HepG2 (cell line): ENCODE measurements at regions not wholly inside any gene's neighbourhood (a gene's known extent, or its start where the extent isn't known, plus 50 kb on each side); places are given as distances from the start of the nearest gene placed in this dataset.

Experiments used
- ATAC-seq: fragments of 200-7000 bp; cut with Tn5 transposase; 3 replicates; pipeline ENCODE4 v1.9.1; 2020; ENCODE audit warnings: mild to moderate bottlenecking, moderate library complexity
- BruUV-seq: library from RNA; stranded (reverse); fragments of 400-500 nt; replicated peaks from 2 replicates; lab custom pipeline; 2021; lab: Mats Ljungman, UMichigan
- CTCF ChIA-PET: fragments of 300-600 bp; formaldehyde crosslinking; extraction: SDS; loops from one replicate; lab custom pipeline; 2021; ENCODE audit warnings: low total read pairs, inconsistent platforms, low intra/inter-chr PET ratio; lab: Yijun Ruan, JAX
- POLR2A ChIA-PET: fragments of 350-600 bp; sonication (Branson Sonifier 250); formaldehyde crosslinking; loops from one replicate; lab custom pipeline; 2020; ENCODE audit warnings: antibody characterized with exemption, inconsistent platforms; lab: Yijun Ruan, JAX
- DNase-seq: peaks from one replicate; pipeline ENCODE4 v3.0.0-alpha.2; 2015; ENCODE audit warnings: low spot score
- FAIRE-seq: peaks from 3 replicates; lab custom pipeline; 2011; peaks lifted over from hg19 to GRCh38; lab: Jason Lieb, UNC
- H2AFZ ChIP-seq: one replicate; pipeline ENCODE4 v1.6.1; 2011; ENCODE audit warnings: low read length, inconsistent platforms
- H3K27ac ChIP-seq: fragments of 300-600 bp; 3 replicates; pipeline ENCODE4 v1.8.0; 2011; ENCODE audit warnings: mixed run types, mild to moderate bottlenecking, mixed read lengths, low read length, inconsistent platforms; ENCODE audit not compliant: insufficient read depth; ENCODE audit errors: extremely low read length
- H3K27me3 ChIP-seq, 2 experiments: fragments of 200-600 bp in 1 of 2; 2 replicates in 1 of 2; 3 replicates in 1 of 2; pipeline versions ENCODE4 v1.6.0 to v1.8.0; 2011; ENCODE audit warnings: low read length in 2 of 2, mild to moderate bottlenecking in 2 of 2, moderate library complexity in 2 of 2, inconsistent platforms in 1 of 2; ENCODE audit not compliant: insufficient read depth in 2 of 2, control insufficient read depth in 1 of 2
- H3K36me3 ChIP-seq, 2 experiments: fragments of 200-600 bp in 1 of 2; replicated peaks in 1 of 2; 2 replicates in 1 of 2; 3 replicates in 1 of 2; pipeline versions ENCODE4 v1.5.1 to v1.8.0; 2011; ENCODE audit warnings: low read length in 2 of 2, inconsistent platforms in 1 of 2; ENCODE audit not compliant: insufficient read depth in 2 of 2, control insufficient read depth in 1 of 2
- H3K4me1 ChIP-seq: 2 replicates; pipeline ENCODE4 v1.5.1; 2012; ENCODE audit warnings: low read length, inconsistent platforms; ENCODE audit not compliant: insufficient read depth
- H3K4me2 ChIP-seq: 2 replicates; pipeline ENCODE4 v1.6.0; 2011; ENCODE audit warnings: low read depth, low read length, inconsistent platforms
- H3K4me3 ChIP-seq, 3 experiments: fragments of 200-600 bp in 1 of 3; sonication (generic), shearing (Covaris generic) in 1 of 3; replicated peaks in 1 of 3; 2 replicates each; pipeline ENCODE4 v1.5.1; 2011 to 2016; ENCODE audit warnings: low read length in 3 of 3, inconsistent platforms in 2 of 3, low read depth in 2 of 3, mild to moderate bottlenecking in 2 of 3, control low read depth in 1 of 3, mixed read lengths in 1 of 3; ENCODE audit not compliant: insufficient read depth in 1 of 3
- H3K79me2 ChIP-seq: one replicate; pipeline ENCODE4 v1.6.1; 2011; ENCODE audit warnings: low read length, inconsistent platforms; ENCODE audit not compliant: insufficient read depth
- H3K9ac ChIP-seq: 2 replicates; pipeline ENCODE4 v1.6.0; 2011; ENCODE audit warnings: mild to moderate bottlenecking, low read depth, low read length, inconsistent platforms; ENCODE audit not compliant: insufficient read depth
- H3K9me3 ChIP-seq: 2 replicates; pipeline ENCODE4 v1.5.1; 2012; ENCODE audit warnings: mild to moderate bottlenecking, low read length
- H4K20me1 ChIP-seq: 2 replicates; pipeline ENCODE4 v1.6.0; 2011; ENCODE audit warnings: inconsistent platforms, mild to moderate bottlenecking, low read length, moderate library complexity; ENCODE audit not compliant: insufficient read depth
- ARID4A ChIP-seq: sonication (generic); formaldehyde crosslinking; IDR thresholded peaks from 2 replicates; pipeline ENCODE4 v1.5.0; 2020; ENCODE audit warnings: mild to moderate bottlenecking, missing genetic modification reagents, borderline replicate concordance
- CBX5 ChIP-seq: sonication (generic); formaldehyde crosslinking; IDR thresholded peaks from 2 replicates; pipeline ENCODE4 v1.4.0; 2020; ENCODE audit warnings: missing genetic modification reagents, borderline replicate concordance
- FOXP1 ChIP-seq, 2 experiments: fragments of 450-650 bp in 1 of 2; IDR thresholded peaks; 2 replicates each; pipeline ENCODE4 v1.6.1; 2017 to 2018; ENCODE audit warnings: antibody characterized with exemption in 1 of 2
- HMG20B ChIP-seq: conservative IDR thresholded peaks from 2 replicates; pipeline ENCODE4 v1.6.1; 2016; ENCODE audit warnings: missing genetic modification reagents, missing compliant biosample characterization
- MED1 ChIP-seq: sonication (generic); formaldehyde crosslinking; IDR thresholded peaks from 2 replicates; pipeline ENCODE4 v1.4.0; 2020; ENCODE audit warnings: missing genetic modification reagents
- MYC ChIP-seq: sonication (generic); formaldehyde crosslinking; IDR thresholded peaks from 2 replicates; pipeline ENCODE4 v1.9.0; 2021; ENCODE audit warnings: missing genetic modification reagents, borderline replicate concordance
- REL ChIP-seq: sonication (generic); formaldehyde crosslinking; conservative IDR thresholded peaks from 2 replicates; pipeline ENCODE4 v1.8.0; 2022; ENCODE audit warnings: mild to moderate bottlenecking, missing genetic modification reagents, moderate library complexity
- RFX5 ChIP-seq: IDR thresholded peaks from 2 replicates; pipeline ENCODE4 v1.6.1; 2011; ENCODE audit warnings: low read depth, low read length, improper control_type of control experiment
- RFXANK ChIP-seq: IDR thresholded peaks from 2 replicates; pipeline ENCODE4 v1.6.1; 2016
- ZKSCAN8 ChIP-seq: IDR thresholded peaks from 2 replicates; pipeline ENCODE4 v1.6.1; 2016; ENCODE audit warnings: borderline replicate concordance, missing genetic modification reagents, missing compliant biosample characterization
- ZNF18 ChIP-seq: sonication (generic); formaldehyde crosslinking; IDR thresholded peaks from 2 replicates; pipeline ENCODE4 v1.8.0; 2022; ENCODE audit warnings: mild to moderate bottlenecking, missing genetic modification reagents; ENCODE audit not compliant: insufficient replicate concordance
- ZNF383 ChIP-seq: sonication (generic); formaldehyde crosslinking; IDR thresholded peaks from 2 replicates; pipeline ENCODE4 v1.4.0; 2020; ENCODE audit warnings: missing genetic modification reagents, mild to moderate bottlenecking, borderline replicate concordance
- ZNF460 ChIP-seq: sonication (generic); formaldehyde crosslinking; IDR thresholded peaks from 2 replicates; pipeline ENCODE4 v1.5.1; 2020; ENCODE audit warnings: missing genetic modification reagents, mild to moderate bottlenecking, borderline replicate concordance
- ZNF569 ChIP-seq: sonication (generic); formaldehyde crosslinking; IDR thresholded peaks from 2 replicates; pipeline ENCODE4 v1.5.0; 2020; ENCODE audit warnings: mild to moderate bottlenecking, missing genetic modification reagents, moderate library complexity, borderline replicate concordance
- ZNF644 ChIP-seq: IDR thresholded peaks from 2 replicates; pipeline ENCODE4 v1.6.1; 2016; ENCODE audit warnings: low read depth
- WGBS: methylation state at CpG from one replicate; pipeline ENCODE4 v1.1.6; 2017; ENCODE audit warnings: low lambda C conversion rate; 5-methylcytosine and 5-hydroxymethylcytosine counted together
- in situ Hi-C: cut with HindIII; loops from 2 replicates; pipeline ENCODE4 v1.10.0; 2017; ENCODE audit warnings: low pct_unique_long_range_greater_than_20kb; ENCODE audit not compliant: extremely low pct_ligation_motif_present
- intact Hi-C: fragments of 100-400 bp; cut with micrococcal nuclease; formaldehyde crosslinking; loops from one replicate; pipeline ENCODE4 v1.10.0; 2022; ENCODE audit not compliant: unreplicated experiment

GRCh38 chr6:72495441-72495840, 126.4 kb upstream of the KCNQ5 start:
- in situ Hi-C loops (no loop called here), intact Hi-C loops (no loop called here)
- Histone ChIP-seq H3K27ac (no peak overlapping the region), H3K9me3 (no peaks in the 10 kb centered on the region), H3K4me2 (no peak overlapping the region), H3K4me3 (no peak overlapping the region), H4K20me1 (no peaks in the 10 kb centered on the region), H3K9ac (no peak overlapping the region), H3K79me2 (no peaks in the 10 kb centered on the region), H3K4me1 (no peaks in the 10 kb centered on the region), H2AFZ (no peak overlapping the region), H3K36me3 (no peaks in the 10 kb centered on the region)
- FAIRE-seq (no peak), DNase-seq (no peak), ATAC-seq (no peak)
- POLR2A ChIA-PET = no interaction called here
- BruUV-seq = no TSS peak
- TF ChIP-seq REL (CRISPR knock-in tag) = no peak
- TF ChIP-seq, all 625 proteins: peak for 0
- CTCF ChIA-PET = no interaction called here
- 11% methylated on average over 2 of the region's 2 CpGs for WGBS
- H3K27me3 ChIP-seq = no peaks in the 10 kb centered on the region

GRCh38 chr6:72497186-72497585, 124.7 kb upstream of the KCNQ5 start:
- H3K9me3 ChIP-seq = no peaks in the 10 kb centered on the region
- in situ Hi-C loops (no loop called here), intact Hi-C loops (no loop called here)
- H3K36me3 ChIP-seq = no peaks in the 10 kb centered on the region
- no TSS peak for BruUV-seq
- H3K9ac ChIP-seq = no peak overlapping the region
- H3K27ac ChIP-seq = no peak overlapping the region
- H3K27me3 ChIP-seq = no peaks in the 10 kb centered on the region
- CTCF ChIA-PET = no interaction called here
- no peak overlapping the region for H2AFZ ChIP-seq
- FAIRE-seq = no peak
- no peaks in the 10 kb centered on the region for H3K79me2 ChIP-seq
- no peaks in the 10 kb centered on the region for H4K20me1 ChIP-seq
- no peaks in the 10 kb centered on the region for H3K4me1 ChIP-seq
- no peak for ATAC-seq
- no peak overlapping the region for H3K4me3 ChIP-seq
- WGBS = 0% methylated on average over 3 of the region's 3 CpGs
- no peak for DNase-seq
- H3K4me2 ChIP-seq = no peak overlapping the region
- POLR2A ChIA-PET = no interaction called here
- TF ChIP-seq ARID4A (no peak), HMG20B (CRISPR knock-in tag) (no peak), ZNF18 (no peak), ZNF644 (CRISPR knock-in tag) (no peak), MYC (CRISPR knock-in tag) (no peak), ZNF569 (no peak), FOXP1 (IDR thresholded peaks at IDR 0.05) (no peak), FOXP1 (CRISPR knock-in tag; IDR thresholded peaks at IDR 0.05) (no peak), RFXANK (no peak), MED1 (no peak), ZNF460 (CRISPR knock-in tag) (no peak), ZKSCAN8 (no peak), CBX5 (CRISPR knock-in tag) (no peak), ZNF383 (no peak), RFX5 (no peak)
